Bronchial epithelial cell (primary cell): ENCODE measurements at regions not wholly inside any gene's neighbourhood (a gene's known extent, or its start where the extent isn't known, plus 50 kb on each side); places are given as distances from the start of the nearest gene placed in this dataset.
A peak's percentile ranks its signal among the peaks of the same experiment; 100 is the strongest.

Experiments used
- DNase-seq: peaks from one replicate; pipeline ENCODE4 v3.0.0-alpha.2; 2010; ENCODE audit warnings: low read depth
- FAIRE-seq: peaks from 2 replicates; lab custom pipeline; 2011; peaks lifted over from hg19 to GRCh38; lab: Jason Lieb, UNC
- H3K27me3 ChIP-seq: 2 replicates; pipeline ENCODE4 v1.5.1; 2011; ENCODE audit warnings: low read length; ENCODE audit not compliant: control insufficient read depth, insufficient read depth
- H3K36me3 ChIP-seq: 2 replicates; pipeline ENCODE4 v1.5.1; 2011; ENCODE audit warnings: low read length; ENCODE audit not compliant: control insufficient read depth, insufficient read depth
- H3K4me3 ChIP-seq: 2 replicates; pipeline ENCODE4 v1.5.1; 2011; ENCODE audit warnings: mild to moderate bottlenecking, low read depth, low read length, control low read depth
- CTCF ChIP-seq: IDR thresholded peaks from 2 replicates; pipeline ENCODE4 v1.5.1; 2011; ENCODE audit warnings: mild to moderate bottlenecking, moderate library complexity, low read length, control low read depth, inconsistent platforms; ENCODE audit not compliant: insufficient read depth, severe bottlenecking

GRCh38 chr1:81449786-81450185 is 350.9 kb upstream of the ADGRL2 start:
- Histone ChIP-seq H3K36me3 (no peaks in the 10 kb centered on the region), H3K4me3 (no peak overlapping the region), H3K27me3 (no peaks in the 10 kb centered on the region)
- TF ChIP-seq CTCF = no peak
- DNase-seq = peak; percentile 44
- FAIRE-seq = no peak

GRCh38 chr1:81446000-81446669 is 354.6 kb upstream of the ADGRL2 start:
- H3K27me3 ChIP-seq = no peaks in the 10 kb centered on the region
- no peaks in the 10 kb centered on the region for H3K36me3 ChIP-seq
- no peak overlapping the region for H3K4me3 ChIP-seq
- peak; percentile 31 for DNase-seq
- no peak for FAIRE-seq
- TF ChIP-seq CTCF = no peak

- FAIRE-seq = no peak
- DNase-seq = no peak
- no peaks in the 10 kb centered on the region for H3K36me3 ChIP-seq
- no peaks in the 10 kb centered on the region for H3K27me3 ChIP-seq
- no peak for TF ChIP-seq CTCF
- H3K4me3 ChIP-seq = no peak overlapping the region
Measured at GRCh38 chr1:81443288-81443687, 357.4 kb upstream of the ADGRL2 start.

- H3K4me3 ChIP-seq = no peak overlapping the region
- no peaks in the 10 kb centered on the region for H3K27me3 ChIP-seq
- H3K36me3 ChIP-seq = no peaks in the 10 kb centered on the region
- DNase-seq (no peak), FAIRE-seq (peak; percentile 28)
- no peak for TF ChIP-seq CTCF
Measured at GRCh38 chr1:81439046-81439823, 361.5 kb upstream of the ADGRL2 start.

- no peak for FAIRE-seq
Measured at GRCh38 chr1:81437649-81438048, 363.1 kb upstream of the ADGRL2 start.

More at GRCh38 chr1:81437649-81438048, 363.1 kb upstream of the ADGRL2 start:
- no peak for DNase-seq
- no peak overlapping the region for H3K4me3 ChIP-seq
- no peaks in the 10 kb centered on the region for H3K27me3 ChIP-seq
- no peak for TF ChIP-seq CTCF
- no peaks in the 10 kb centered on the region for H3K36me3 ChIP-seq
